ENCODE measurements at regions not wholly inside any gene's neighbourhood (a gene's known extent, or its start where the extent isn't known, plus 50 kb on each side); places are given as distances from the start of the nearest gene placed in this dataset.

- TF ChIP-seq CTCF (IDR thresholded peaks at IDR 0.05) = no peak
- TF ChIP-seq POLR2A (IDR thresholded peaks at IDR 0.05) = no peak
These were observed 454.6 kb downstream of the IRX1 start for GRCh38 chr5:4050203-4050602.
